Right lung (tissue), 2 donors: ENCODE measurements at regions not wholly inside any gene's neighbourhood (a gene's known extent, or its start where the extent isn't known, plus 50 kb on each side); places are given as distances from the start of the nearest gene placed in this dataset.

Experiments
- DNase-seq, 2 donors: peaks; one replicate each; pipeline ENCODE4 v3.0.0-alpha.2; 2013

DNA sequence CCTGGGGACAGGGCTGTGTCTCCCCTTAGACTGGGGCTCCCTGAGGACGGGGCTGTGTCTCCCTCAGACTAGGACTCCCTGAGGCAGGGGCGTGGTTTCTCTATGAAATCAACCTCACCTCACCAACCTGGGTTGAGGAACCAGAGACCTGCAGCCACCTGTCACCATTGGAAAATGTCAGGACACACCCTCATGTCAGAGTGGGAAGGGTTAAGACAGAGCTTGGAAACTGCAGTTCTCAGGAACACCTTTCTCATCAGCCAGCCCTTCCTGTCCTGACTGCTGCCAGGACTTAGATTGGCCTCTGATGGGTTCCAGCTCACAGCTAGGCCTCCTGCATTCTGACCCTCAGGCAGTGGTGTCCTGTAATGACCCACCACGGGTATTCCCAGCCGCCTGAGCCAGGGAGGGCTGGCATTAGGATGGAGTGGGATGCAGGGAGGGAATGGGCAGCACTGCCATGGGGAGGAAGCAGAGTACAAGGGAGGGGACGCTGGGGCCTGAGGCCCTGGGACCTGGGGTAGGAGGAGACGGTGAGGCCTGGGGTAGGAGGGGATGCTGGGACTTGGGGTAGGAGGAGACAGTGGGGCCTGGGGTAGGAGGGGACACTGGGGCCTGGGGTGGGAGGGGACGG, 76.3 kb downstream of the MRPL14 start:
- no peak for DNase-seq

DNA sequence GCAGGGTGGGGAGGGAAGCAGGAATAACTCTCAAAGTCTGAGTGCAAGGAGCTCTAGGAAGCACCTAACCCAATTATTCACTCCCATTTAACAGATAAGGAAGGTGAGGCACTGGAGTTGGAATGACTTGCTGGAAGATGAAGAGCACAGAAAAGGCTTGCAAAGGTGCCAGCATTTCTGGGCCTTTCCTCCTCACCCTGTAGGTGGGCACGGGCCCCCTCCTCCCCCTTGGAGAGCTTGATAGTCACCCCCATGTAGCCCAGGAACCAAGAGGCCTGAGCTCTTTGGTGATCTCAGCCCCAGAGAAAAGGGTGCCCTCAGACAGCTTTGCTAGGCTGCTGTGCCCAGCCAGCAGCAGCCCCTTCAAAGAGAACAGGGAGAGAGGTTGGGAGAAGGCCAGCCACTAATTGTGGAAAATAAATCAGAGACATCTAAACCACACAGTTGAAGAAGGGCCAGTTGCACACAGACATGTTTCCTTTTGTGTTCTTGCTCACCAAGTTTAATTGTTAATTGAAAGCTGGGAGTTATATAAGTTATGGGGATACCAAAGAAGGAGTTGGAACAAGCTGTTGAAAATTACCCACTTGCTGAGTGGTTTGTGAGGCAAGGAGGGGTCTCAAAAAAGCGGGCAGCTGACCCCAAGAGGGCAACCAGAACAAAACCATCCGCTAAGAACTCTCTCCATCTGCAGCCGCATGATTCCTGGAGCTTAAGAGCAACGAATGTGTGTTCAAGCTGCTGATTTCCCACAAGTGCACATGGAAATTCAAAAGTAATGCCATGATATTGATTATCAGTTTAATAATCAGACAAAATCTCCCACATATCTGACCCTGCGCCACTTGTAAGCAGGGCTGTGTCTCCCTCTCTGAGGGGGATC, 77.0 kb downstream of the MRPL14 start:
- no peak for DNase-seq

DNA sequence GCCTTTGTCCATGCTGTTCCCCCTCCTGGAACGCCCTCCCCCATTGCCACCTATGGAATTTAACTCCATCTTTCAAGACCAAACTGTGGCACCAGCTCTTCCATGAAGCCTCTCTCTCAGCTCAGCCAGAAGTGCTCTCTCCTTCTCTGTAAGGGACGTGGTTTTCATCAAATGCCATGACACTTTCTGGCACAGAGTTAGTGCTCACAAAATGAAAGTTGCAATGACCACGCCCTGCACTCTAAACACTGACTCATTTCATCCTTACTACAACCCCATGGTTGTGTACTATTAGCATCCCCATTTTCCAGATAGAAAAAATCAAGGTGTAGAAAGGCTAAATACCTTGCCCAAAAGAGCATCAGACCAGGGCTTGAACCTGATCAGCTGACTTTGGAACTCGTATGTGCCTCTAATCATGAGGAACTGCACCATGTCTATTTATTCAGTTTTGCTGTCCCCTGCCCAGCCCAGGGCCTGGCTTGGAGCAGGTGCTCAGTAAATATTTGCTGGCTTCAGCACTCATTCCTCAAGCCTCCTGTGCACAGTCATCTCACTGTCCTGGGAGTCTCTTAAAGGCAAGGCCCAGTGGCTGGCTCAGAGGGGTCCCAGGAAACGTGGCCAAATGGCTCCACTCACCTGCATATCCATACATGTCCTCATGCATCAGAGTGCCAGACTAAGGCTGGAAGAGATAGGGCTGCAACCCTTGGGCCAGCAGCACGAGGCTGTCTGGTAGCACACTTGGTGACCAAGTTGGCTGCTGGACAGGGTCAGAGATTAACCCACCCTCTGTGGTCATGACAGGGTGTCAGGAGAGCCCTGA, 77.9 kb downstream of the MRPL14 start:
- no peak for DNase-seq

DNA sequence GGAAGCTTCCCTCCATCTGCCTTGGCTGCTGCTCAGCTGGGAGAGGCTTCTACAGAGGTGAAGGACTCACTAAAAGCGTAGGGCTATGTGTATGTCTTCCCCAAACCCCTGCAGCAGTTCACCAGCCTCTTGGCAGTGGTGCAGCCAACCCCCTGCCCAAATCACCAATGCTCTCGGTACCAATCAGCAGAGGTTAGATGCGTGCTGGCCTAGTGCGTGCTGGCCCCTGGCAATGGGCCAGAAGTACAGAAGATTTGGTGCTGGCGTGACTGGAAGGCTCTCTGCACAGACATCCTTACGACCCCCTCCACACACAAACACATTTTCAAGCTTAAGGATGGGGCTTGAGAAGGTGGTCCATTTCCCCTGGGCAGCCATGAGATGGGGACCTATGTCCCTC, 79.0 kb downstream of the MRPL14 start:
- no peak for DNase-seq

DNA sequence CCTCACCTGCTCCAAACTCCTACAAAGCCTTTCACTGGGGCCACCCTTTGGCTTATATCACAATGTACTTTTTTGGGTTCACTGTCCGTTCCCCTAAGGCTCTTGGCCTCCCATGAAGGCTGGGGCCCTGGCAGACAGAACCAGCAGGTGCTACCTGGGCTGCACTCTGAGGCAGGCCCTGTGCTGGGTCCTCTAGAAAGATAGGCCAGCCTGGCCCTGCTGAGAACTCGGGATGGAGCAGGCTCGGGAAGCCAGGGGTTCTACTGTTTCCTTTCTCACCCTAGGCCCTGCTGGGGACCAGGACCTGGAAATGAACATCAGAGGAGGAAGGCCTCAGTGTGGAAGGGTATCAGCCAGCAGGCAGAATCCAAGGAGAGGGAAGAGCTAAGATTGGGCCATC, 79.5 kb downstream of the MRPL14 start:
- DNase-seq: no peak

DNA sequence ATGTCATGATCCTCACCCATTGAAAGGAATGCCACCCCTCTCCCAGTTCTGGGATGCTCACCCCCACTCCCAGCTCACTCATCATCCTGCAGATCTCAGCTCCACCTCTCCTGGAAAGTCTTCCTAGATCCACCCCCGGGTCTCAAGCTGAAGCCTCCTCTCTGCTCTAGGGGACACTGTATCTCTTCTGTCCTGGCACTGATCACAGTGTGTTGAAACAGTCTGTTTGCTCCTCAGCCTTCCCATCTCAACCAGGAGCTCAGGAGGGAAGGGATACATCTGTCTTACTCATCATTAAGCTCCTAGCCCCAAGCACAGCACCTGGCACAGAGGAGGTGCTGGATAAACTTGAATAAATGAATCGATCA, 80.1 kb downstream of the MRPL14 start:
- no peak for DNase-seq

DNA sequence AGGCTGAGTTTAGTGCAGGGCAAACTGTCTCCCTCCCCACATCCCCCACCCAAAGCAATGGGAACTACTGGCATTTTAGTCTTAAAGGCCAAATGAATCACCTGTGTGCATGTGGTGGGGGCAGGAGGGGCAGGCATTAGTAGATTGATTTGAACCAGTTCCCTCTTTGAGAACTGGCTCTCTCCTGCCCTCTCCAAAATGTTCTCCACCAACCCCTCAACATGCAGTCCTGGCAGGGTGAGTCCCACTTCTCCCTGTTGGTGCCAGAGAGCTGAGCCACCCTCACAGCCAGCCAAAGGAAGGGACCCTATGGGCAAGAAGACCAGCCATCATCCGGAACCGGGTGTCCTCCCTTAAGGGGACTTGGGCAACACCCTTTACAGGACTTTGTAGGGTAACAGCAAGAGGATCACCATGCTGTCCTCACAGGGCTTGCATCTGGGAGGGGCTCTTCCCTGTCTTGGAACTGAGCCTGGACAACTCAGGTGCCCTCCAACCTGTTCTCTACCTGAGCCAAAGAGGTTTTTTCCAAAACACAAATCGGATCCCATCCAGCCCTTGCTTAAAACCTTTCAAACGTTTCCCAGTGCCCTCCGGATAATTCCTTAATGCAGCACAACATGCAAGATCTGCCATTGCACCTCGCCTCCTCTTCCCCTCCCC, 80.6 kb downstream of the MRPL14 start:
- no peak for DNase-seq

DNA sequence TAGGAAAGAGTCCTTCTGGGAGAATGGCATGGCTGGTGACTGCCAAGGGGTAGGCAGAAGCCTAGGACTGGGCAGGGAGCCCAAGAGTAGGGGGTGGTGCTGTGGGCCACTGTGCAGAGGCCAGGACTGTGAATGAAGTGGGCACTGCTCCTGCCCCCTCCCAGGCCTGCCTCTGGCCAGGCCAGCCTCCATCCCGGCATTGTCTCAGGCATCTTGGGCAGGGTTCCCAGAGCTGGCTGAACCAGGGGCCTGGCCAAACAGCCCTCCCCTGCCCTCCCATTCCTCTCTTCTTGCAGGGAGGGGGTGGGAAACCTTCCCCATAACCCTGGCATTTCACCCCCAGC, 81.6 kb downstream of the MRPL14 start:
- no peak for DNase-seq

DNA sequence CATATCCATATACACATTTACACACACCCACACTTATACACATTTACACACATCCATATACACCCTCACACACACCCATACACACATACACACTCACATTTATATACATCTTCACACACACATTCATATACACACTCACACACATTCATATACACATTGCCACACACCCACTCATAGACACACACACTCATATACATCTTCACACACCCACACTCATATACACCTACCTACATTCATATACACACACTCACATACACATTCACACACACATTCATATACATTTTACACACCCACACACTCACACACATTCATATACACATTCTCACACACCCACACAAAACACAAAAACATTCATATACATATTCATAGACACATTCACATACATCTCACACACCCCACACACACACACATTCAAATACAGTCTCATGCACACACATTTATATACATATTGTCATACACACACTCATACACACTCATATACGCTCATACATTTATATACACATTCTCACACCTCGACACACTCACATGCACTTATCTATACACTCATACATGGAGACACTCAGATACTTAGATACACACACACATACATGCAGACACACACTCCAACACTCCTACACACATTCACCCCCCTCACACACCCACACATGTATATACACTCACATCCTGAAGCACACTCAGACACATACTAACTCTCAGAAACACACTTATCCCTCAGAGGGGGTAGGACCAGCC, 82.1 kb downstream of the MRPL14 start:
- no peak for DNase-seq

DNA sequence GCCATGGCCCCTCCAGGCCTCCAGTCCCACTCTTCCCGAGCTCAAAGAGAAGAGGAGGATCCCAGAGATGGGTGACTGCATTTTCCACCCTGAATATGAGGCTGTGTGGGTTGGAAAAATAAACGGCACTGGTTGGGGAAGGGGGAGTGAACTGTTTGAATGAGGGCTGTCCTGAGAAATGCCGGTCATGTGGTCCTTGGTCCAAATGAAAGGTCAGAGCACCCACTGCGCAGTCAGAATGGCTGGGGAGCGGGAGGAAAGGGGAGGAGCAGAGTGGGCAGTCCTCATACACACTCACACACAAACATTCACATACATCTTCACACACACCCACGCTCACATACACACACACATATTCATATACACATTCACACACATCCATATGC, 83.1 kb downstream of the MRPL14 start:
- no peak for DNase-seq

DNA sequence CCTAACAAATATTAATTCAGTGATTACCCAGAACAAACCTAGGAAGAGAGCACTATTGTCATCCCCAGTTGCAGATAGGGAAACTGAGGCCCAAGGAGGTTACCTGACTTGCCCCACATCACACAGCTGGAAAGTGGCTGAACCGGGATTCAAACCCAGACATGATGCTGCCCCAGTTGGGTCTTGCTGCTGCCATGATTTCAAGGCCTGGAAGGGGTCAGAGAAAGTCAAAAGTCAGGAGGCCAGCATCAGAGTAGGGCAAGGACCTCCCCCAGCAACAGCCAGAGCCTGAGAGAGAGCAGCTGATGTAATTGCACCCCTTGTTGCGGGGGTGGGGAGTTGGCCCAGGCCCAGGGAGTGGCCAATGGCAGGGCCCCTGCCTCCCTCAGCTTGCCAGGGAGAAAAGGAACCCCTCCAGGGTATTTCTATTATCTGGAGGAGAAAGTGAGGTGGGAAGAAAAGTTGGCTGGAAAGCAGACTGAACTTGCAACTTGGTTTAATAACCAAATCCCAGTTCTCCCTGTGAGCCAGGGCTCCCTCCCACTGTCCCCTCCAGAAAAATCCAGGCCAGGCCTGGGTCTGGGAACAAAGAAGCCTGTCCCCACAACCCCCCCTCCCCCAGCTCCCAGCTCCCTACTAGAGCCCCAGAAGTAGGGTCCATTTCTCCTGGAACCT, 83.6 kb downstream of the MRPL14 start:
- DNase-seq: no peak

DNA sequence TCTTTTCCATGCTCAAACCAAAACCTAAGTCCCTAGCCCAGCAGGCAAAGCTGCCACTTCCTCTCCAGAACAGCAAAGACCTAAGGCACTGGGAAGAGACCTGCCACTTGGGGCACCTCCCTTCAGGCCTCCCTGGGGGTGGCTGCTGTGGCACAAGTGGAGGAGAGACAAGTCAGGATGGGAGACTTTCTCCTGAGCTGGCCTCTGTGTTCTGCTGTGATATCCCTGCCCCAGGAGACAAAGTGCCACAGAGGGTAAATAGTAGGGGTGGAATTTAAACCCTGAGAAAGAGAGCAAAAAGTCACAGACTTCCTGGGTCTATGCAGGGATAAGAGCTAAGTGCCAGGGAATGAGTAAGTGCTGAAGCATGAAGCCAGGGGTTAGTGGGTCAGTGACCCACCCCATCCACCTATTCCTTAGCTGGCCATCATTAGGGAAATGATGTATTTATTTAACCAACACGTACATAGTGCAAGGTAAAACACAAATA, 84.2 kb downstream of the MRPL14 start:
- no peak for DNase-seq

DNA sequence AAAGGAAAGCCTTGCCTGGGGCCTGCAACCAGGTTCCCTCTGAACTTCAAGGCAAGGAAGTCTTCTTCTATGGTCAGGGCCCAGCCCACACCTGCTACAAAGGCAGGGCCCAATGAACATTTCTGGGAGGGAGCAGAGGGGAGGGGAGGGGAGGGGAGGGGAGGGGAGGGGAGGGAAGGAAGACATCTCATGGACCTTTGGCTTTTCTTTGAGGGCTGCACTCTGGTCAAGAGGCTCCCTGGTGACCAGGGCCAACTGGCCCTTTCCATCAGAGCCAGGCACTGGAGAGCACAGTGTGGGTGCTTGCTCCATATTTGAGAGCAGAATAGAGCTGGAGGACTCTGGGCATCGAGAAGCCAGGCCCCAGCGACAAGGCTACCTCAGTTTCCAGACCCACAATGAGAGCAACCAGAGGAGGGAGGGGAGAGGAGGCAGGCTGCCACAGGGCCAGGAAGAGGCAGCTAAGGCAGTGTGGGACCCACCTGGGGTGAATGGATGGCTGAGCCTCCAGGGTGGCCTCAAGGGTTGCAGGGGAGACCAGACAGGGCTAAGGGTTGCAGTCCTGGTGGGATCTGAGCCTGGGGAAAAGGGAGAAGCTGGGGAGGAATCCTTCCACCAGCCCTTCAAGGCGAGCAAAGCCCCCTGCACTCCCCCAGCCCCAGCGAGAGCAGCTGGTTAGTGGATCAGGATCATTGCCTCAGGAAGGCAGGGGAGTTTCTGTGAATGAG, 84.8 kb downstream of the MRPL14 start:
- DNase-seq: no peak

DNA sequence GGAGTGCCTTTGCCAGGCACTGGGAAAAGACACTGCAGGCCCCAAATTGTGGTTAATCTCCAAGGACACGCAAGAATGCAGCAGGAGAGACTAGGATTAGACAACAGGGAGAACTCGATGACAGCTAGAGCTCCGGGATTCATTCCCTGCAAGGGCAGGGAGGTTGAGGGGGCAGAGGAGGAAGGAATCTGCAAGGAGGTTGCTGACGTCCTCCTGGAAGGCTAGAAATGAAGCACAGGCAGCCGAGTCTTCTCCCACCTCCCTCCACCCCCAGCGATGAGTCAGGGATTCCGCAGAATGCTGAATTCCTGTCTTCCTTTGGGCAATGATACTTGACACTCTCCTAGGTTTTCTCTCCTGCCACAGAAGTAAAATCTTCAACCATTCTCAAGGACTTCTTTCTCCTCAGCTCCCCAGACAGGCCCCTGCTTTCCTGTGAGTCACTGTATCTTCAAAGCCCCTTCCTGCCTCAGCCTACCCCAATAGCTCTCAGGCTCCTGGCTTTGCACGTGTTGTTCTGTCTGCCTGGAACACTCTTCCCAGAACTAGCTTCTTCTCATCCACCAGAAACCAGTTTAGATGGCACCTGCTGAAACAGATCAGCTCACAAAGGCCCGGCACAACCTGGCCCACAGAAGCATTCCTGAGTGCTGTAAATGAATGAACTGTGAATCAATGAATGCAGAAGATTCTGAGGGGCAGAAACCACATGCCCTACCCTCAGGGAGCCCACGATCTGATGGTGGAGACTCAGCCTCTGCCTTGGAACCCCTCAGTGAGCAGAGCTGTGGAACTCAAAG, 85.6 kb downstream of the MRPL14 start:
- DNase-seq: no peak

DNA sequence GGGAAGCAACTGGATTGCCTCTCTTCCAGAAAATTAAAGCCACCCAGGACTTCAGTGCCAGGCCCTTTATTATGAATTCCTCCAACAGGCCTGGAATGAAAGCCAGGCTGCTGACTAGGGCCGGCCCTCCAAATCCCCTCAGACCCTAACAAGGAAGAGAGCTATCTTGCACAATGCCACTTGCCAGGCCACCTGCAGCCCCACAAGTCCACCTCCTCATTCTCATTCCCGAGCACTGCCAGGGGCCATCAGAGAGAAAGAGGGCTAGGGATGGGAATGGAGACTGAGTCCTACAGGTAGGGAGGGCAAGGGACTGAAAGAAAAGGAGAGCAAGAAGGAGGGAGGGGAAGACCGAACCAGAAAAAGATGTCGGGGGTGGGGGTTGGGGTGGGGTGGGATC, 86.5 kb downstream of the MRPL14 start:
- no peak for DNase-seq

DNA sequence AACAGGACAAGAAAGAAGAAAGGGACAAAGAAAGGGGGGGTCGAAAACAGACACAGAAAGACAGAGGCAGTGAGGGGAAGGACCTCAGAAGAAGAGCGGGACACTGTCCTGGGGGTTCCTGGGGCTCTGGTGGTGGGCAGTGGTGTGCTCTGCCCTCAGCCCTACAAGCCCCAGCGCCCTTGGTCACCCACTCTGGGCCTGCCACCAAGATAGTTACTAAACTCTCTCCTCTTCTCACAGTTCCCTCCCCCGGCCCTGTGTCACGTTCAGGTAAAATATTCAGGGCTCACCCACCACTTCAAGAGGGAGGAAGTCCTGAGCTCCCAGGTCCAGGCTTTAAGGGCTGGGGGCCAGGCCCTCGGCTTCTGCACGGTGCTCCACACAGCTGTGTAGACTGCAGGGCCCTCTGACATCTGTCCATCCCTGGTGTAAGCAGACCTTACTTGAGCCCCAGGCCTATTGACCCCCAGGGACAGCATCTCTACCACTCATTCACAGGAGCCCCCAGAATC, 87.4 kb downstream of the MRPL14 start:
- DNase-seq: no peak

DNA sequence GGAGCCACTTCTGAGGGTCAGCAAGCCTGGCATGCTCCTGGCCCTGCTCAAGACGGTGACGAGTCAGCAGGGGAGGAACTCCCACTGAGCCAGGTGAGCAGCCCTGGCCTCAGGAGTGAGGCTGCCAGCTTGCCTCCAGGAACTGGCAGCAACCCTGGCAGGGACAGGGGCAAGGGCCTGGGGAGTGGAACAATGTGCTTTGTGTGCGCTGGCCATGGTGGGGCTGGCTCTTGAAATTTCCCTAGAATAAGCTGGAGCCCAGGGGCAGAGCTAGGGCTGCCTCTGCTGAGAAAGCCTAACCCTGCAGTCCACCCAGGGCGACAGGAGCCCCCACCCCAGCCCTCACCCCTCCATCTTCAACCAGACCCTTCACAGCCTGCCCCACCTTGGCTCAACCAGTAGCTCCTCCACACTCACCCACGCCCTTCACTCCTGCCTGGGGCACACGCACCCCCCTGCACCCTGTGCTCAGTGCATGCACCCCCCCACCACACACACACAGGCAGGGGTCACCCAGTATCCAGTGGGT, 88.0 kb downstream of the MRPL14 start:
- DNase-seq: no peak

DNA sequence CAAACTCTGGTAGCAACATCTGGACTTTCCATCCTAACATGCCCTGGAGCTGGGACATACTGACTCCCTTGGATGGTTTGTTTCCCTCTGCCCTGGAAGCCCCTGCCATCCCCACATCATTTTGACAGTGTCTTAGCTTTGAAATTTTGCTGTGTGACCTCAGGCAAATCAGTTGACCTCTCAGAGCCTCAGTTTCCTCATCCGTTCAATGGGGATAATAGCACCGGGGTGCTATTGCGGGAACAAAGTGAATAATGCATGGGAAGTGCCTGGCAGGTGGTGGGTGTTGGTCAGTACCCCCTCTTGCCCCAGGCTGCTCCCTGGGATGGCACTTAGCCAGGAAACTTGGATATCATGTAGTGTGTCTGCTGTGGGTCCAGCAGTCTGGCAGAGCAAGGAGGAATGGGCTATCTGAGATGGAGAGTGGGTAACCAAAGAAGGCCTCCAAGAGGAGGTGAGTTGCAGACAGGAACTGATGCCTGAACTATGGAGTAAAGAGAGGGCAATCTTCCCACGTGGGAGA, 88.6 kb downstream of the MRPL14 start:
- DNase-seq: no peak
